Activated CD4-positive, alpha-beta T cell treated with anti-CD3 and anti-CD28 coated beads, Interleukin-2, amount 10 ng/mL, durations not matched to agents 24 days and 14 days (primary cell): ENCODE measurements at regions not wholly inside any gene's neighbourhood (a gene's known extent, or its start where the extent isn't known, plus 50 kb on each side); places are given as distances from the start of the nearest gene placed in this dataset.
"Not testable (repeated sequence)": the region's sequence is repeated elsewhere in the genome, so short reads cannot be mapped to it uniquely, and the experiment has no call there.

Experiments used
- DNase-seq: peaks from one replicate; pipeline ENCODE4 v3.0.0; 2022
- H3K27ac Mint-ChIP-seq: one replicate; pipeline ENCODE4 v1.8.0; 2022; ENCODE audit warnings: mild to moderate bottlenecking, mixed read lengths
- H3K27me3 Mint-ChIP-seq: one replicate; pipeline ENCODE4 v1.8.0; 2022; ENCODE audit warnings: mixed read lengths
- H3K36me3 Mint-ChIP-seq: one replicate; pipeline ENCODE4 v1.8.0; 2022; ENCODE audit warnings: low read depth, mild to moderate bottlenecking, mixed read lengths
- H3K4me1 Mint-ChIP-seq: one replicate; pipeline ENCODE4 v1.8.0; 2021; ENCODE audit warnings: mixed read lengths
- H3K4me3 Mint-ChIP-seq: one replicate; pipeline ENCODE4 v1.8.0; 2022; ENCODE audit warnings: mild to moderate bottlenecking, moderate library complexity, mixed read lengths
- H3K9me3 Mint-ChIP-seq: one replicate; pipeline ENCODE4 v1.8.0; 2021; ENCODE audit warnings: mixed read lengths
- intact Hi-C: fragments of 100-400 bp; cut with micrococcal nuclease; formaldehyde crosslinking; loops from one replicate; pipeline ENCODE4 v1.15.1; 2023

DNA sequence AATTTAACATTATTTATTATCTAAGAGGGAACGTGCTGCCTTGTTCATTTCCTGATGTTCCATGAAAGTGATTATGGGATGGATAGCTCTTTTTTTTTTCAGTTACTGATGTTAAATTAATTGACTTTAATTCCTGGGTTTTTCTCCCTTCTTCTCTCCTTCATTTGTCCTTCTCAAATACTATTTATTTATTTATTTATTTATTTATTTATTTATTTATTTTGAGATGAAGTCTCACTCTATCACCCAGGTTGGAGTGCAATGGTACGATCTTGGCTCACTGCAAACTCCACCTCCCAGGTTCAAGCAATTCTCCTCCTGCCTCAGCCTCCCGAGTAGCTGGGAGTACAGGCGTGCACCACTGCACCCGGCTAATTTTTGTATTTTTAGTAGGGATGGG is 127.4 kb upstream of the KIF5B start:
- H3K27me3 Mint-ChIP-seq, H3K9me3 Mint-ChIP-seq, H3K36me3 Mint-ChIP-seq, intact Hi-C loops, H3K27ac Mint-ChIP-seq, DNase-seq, H3K4me1 Mint-ChIP-seq, H3K4me3 Mint-ChIP-seq: not testable (repeated sequence)

DNA sequence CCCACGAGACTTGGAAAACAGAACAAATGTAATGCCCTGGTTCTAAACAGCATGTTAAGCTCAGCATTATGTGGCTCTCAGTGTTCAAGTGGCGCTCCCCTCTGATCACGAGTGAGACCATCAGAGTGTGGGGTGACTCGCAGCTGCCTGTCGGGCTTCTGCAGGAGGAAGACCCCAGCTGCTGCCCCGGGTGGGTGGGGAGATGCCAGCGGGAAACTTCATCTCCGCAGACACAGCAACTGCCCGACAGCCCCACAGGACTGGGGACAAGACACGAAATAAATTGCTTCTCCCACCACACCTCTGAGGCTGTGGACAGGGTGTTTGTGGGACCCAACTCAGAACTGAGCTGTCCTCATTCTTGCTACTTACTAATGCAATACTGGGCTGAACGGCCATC is 126.3 kb upstream of the KIF5B start:
- Mint-ChIP-seq H3K4me3 (no peak overlapping the region), H3K36me3 (no peaks in the 10 kb centered on the region), H3K4me1 (no peaks in the 10 kb centered on the region), H3K9me3 (no peaks in the 10 kb centered on the region), H3K27ac (no peak overlapping the region), H3K27me3 (peaks cover 4% of the 10 kb centered on the region)
- DNase-seq = no peak
- intact Hi-C loops = no loop called here

- H3K4me3 Mint-ChIP-seq = no peak overlapping the region
- H3K36me3 Mint-ChIP-seq = no peaks in the 10 kb centered on the region
- H3K4me1 Mint-ChIP-seq = no peaks in the 10 kb centered on the region
- peaks cover 2% of the 10 kb centered on the region for H3K27me3 Mint-ChIP-seq
- H3K9me3 Mint-ChIP-seq = no peaks in the 10 kb centered on the region
- intact Hi-C loops = no loop called here
- no peak for DNase-seq
- no peak overlapping the region for H3K27ac Mint-ChIP-seq
Observed at GRCh38 chr10:32180390-32181280, 124.4 kb upstream of the KIF5B start.

GRCh38 chr10:32179836-32180235 is 123.6 kb upstream of the KIF5B start:
- Mint-ChIP-seq H3K4me3 (no peak overlapping the region), H3K9me3 (no peaks in the 10 kb centered on the region), H3K27ac (no peak overlapping the region), H3K4me1 (no peaks in the 10 kb centered on the region), H3K27me3 (no peaks in the 10 kb centered on the region), H3K36me3 (no peaks in the 10 kb centered on the region)
- no peak for DNase-seq
- intact Hi-C loops = loop anchor here (10.0 kb wide), 2 partner anchors 75 to 315 kb away; no protein-coding TSS in a partner anchor

DNA sequence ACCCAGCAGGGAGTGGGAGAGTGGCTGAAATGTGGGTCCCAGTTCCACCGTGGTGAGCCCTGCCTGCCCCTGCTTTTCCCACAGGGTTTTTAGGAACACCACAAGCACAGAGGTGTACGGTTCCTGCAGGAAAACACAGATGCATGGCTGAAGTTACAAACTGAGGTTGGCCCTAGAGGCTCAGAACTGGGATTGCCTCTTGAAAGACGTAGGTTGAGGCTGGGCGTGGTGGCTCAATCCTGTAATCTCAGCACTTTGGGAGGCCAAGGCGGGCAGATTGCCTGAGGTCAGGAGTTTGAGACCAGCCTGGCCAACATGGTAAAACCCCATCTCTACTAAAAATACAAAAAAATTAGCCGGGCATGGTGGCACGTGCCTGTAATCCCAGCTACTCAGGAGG is 121.4 kb upstream of the KIF5B start:
- not testable (repeated sequence) for DNase-seq, H3K4me3 Mint-ChIP-seq, H3K27me3 Mint-ChIP-seq, H3K36me3 Mint-ChIP-seq, H3K27ac Mint-ChIP-seq, H3K9me3 Mint-ChIP-seq, H3K4me1 Mint-ChIP-seq
- intact Hi-C loops = loop anchor here (10.0 kb wide), 2 partner anchors 73 to 313 kb away; no protein-coding TSS in a partner anchor

DNA sequence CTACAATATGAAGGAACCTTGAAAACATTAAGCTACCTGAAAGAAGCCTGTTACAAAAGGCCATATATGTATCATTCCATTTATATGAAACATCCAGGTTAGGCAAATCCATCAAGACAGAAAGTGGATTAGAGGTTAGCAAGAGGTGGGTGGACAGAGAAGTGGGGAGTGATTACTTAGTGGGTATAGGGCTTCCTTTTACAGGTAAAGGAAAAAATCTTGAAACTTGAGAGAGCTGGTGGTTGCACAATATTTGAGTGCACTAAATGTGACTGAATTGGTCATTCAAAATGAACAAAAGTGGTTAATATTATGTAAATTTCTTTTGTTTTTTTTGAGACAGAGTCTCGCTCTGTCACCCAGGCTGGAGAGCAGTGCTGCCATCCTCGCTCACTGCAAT is 119.4 kb upstream of the KIF5B start:
- H3K36me3 Mint-ChIP-seq = no peaks in the 10 kb centered on the region
- no peaks in the 10 kb centered on the region for H3K9me3 Mint-ChIP-seq
- no peaks in the 10 kb centered on the region for H3K27me3 Mint-ChIP-seq
- no peaks in the 10 kb centered on the region for H3K4me1 Mint-ChIP-seq
- intact Hi-C loops = loop anchor here (10.0 kb wide), 2 partner anchors 71 to 311 kb away; no protein-coding TSS in a partner anchor
- H3K27ac Mint-ChIP-seq = no peak overlapping the region
- no peak for DNase-seq
- H3K4me3 Mint-ChIP-seq = no peak overlapping the region

DNA sequence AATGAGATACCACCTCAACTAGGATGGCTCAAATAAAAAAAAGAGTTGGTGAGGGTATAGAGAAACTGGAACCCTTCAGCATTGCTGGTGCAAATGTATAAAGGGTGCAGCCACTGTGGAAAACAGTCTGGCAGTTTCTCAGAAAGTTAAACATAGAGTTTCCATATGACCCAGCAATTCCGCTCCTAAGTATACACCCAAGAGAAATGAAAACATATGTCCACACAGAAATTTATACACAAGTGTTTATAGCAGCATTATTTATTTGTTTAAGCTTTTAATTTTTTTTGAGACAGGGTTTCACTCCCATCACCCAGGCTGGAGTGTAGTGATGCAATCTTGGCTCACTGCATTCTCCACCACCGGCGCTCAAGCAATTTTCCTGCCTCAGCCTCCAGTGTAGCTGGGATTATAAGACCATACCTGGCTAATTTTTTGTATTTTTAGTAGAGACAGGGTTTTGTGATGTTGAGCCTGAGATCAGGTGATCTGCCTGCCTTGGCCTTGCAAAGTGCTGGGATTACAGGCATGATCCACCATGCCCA is 118.2 kb upstream of the KIF5B start:
- intact Hi-C loops = loop anchor here (10.0 kb wide), 2 partner anchors 70 to 310 kb away; no protein-coding TSS in a partner anchor
- peaks cover 4% of the 10 kb centered on the region for H3K4me1 Mint-ChIP-seq

GRCh38 chr10:32171204-32171603 is 115.0 kb upstream of the KIF5B start:
- Mint-ChIP-seq H3K4me3 (no peak overlapping the region), H3K27ac (no peak overlapping the region), H3K9me3 (no peaks in the 10 kb centered on the region), H3K36me3 (no peaks in the 10 kb centered on the region), H3K4me1 (peaks cover 4% of the 10 kb centered on the region), H3K27me3 (no peaks in the 10 kb centered on the region)
- no peak for DNase-seq
- intact Hi-C loops = loop anchor here (10.0 kb wide), 2 partner anchors 66 to 306 kb away; no protein-coding TSS in a partner anchor

More for the DNA sequence above, 118.2 kb upstream of the KIF5B start:
- no peak overlapping the region for H3K4me3 Mint-ChIP-seq
- no peak for DNase-seq
- no peaks in the 10 kb centered on the region for H3K36me3 Mint-ChIP-seq
- H3K27me3 Mint-ChIP-seq = no peaks in the 10 kb centered on the region
- H3K27ac Mint-ChIP-seq = no peak overlapping the region
- no peaks in the 10 kb centered on the region for H3K9me3 Mint-ChIP-seq

- intact Hi-C loops = no loop called here
Observed at GRCh38 chr10:32169556-32169955, 113.3 kb upstream of the KIF5B start.

DNA sequence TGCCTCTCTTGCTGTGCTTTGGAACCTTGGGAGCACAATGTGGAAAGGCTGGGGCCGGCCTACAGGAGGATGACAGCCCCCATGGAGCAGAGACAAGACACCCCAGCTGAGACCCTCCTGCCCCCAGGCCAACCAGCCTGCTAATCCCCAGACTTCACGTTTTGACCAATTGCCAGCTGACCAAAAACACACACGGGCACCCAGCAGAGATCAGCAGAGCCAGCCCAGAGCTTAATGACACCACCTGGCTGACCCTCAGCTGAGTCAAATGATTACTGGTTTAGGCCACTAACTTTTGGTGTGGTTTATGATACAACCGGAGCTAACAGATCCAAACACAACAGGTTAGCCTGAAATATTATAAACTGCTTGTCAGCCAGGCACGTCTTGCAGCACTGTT is 111.2 kb upstream of the KIF5B start:
- peaks cover 5% of the 10 kb centered on the region for H3K27me3 Mint-ChIP-seq
- no peak overlapping the region for H3K4me3 Mint-ChIP-seq
- H3K27ac Mint-ChIP-seq = no peak overlapping the region
- intact Hi-C loops = no loop called here
- DNase-seq = no peak
- peaks cover 4% of the 10 kb centered on the region for H3K4me1 Mint-ChIP-seq
- H3K9me3 Mint-ChIP-seq = no peaks in the 10 kb centered on the region
- no peaks in the 10 kb centered on the region for H3K36me3 Mint-ChIP-seq

More at GRCh38 chr10:32169556-32169955, 113.3 kb upstream of the KIF5B start:
- Mint-ChIP-seq H3K4me1 (peaks cover 4% of the 10 kb centered on the region), H3K27ac (no peak overlapping the region), H3K36me3 (no peaks in the 10 kb centered on the region), H3K9me3 (no peaks in the 10 kb centered on the region), H3K27me3 (peaks cover 5% of the 10 kb centered on the region), H3K4me3 (no peak overlapping the region)
- DNase-seq = no peak

DNA sequence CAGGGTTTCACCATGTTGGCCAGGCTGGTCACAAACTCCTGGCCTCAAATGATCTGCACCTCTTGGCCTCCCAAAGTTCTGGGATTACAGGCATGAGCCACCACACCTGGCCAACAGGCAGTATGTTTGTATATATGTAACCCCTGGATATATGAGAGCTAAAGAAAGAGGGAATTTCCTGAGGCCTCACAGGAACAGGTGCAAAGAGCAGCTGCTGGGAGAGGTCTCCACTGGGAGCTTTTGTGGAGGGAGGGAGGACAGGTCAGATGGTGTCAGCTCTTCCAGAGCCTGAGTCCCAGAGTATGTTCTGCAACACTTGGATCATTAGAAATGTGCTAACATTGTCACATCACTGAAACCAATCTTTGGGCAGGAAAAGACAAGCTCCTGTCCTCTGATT is 110.1 kb upstream of the KIF5B start:
- peaks cover 5% of the 10 kb centered on the region for H3K27me3 Mint-ChIP-seq
- H3K4me1 Mint-ChIP-seq = peaks cover 4% of the 10 kb centered on the region
- intact Hi-C loops = no loop called here
- no peaks in the 10 kb centered on the region for H3K36me3 Mint-ChIP-seq
- DNase-seq = no peak
- H3K27ac Mint-ChIP-seq = no peak overlapping the region
- no peak overlapping the region for H3K4me3 Mint-ChIP-seq
- no peaks in the 10 kb centered on the region for H3K9me3 Mint-ChIP-seq

GRCh38 chr10:32163762-32164148 is 107.5 kb upstream of the KIF5B start:
- H3K36me3 Mint-ChIP-seq = no peaks in the 10 kb centered on the region
- no peaks in the 10 kb centered on the region for H3K9me3 Mint-ChIP-seq
- no peak overlapping the region for H3K4me3 Mint-ChIP-seq
- intact Hi-C loops = no loop called here
- H3K27ac Mint-ChIP-seq = no peak overlapping the region
- H3K27me3 Mint-ChIP-seq = peaks cover 5% of the 10 kb centered on the region
- H3K4me1 Mint-ChIP-seq = no peaks in the 10 kb centered on the region
- DNase-seq = no peak

- intact Hi-C loops = no loop called here
- DNase-seq = no peak
- no peaks in the 10 kb centered on the region for H3K36me3 Mint-ChIP-seq
- peaks cover 5% of the 10 kb centered on the region for H3K27me3 Mint-ChIP-seq
- H3K4me1 Mint-ChIP-seq = no peaks in the 10 kb centered on the region
- H3K27ac Mint-ChIP-seq = no peak overlapping the region
- no peaks in the 10 kb centered on the region for H3K9me3 Mint-ChIP-seq
- H3K4me3 Mint-ChIP-seq = no peak overlapping the region
Observed at GRCh38 chr10:32163071-32163761, 107.0 kb upstream of the KIF5B start.

- Mint-ChIP-seq H3K36me3 (no peaks in the 10 kb centered on the region), H3K27me3 (peaks cover 5% of the 10 kb centered on the region), H3K9me3 (no peaks in the 10 kb centered on the region), H3K4me3 (no peak overlapping the region), H3K27ac (no peak overlapping the region), H3K4me1 (no peaks in the 10 kb centered on the region)
- DNase-seq = no peak
- intact Hi-C loops = no loop called here
Observed at GRCh38 chr10:32161586-32161985, 105.4 kb upstream of the KIF5B start.
